ENCODE measurements at regions not wholly inside any gene's neighbourhood (a gene's known extent, or its start where the extent isn't known, plus 50 kb on each side); places are given as distances from the start of the nearest gene placed in this dataset.

DNA sequence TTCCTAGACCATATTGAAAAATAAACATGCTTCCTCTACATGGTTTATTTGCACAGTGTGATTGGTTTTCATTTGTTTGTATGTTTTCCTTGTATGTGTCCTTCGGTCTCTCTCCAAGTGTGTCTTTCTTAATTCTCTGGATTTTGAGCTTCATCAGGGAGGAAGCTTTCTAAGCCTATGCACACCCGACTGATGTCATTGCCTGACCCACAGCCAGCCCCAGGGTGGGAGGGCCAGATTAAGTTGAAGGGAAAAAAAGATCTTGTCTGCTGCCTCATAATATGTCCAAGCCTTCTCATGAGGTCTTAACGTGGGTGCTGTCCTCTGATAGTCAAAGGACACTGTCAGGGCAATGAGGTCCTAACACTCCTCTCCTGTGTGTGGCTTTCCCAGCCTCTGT, 115.2 kb downstream of the MARCHF4 start:
- TF ChIP-seq FOXP2 (optimal IDR thresholded peaks at IDR 0.05; ENCODE audit: control extremely low read depth, extremely low read length, insufficient read depth) (no peak), EZH2 (IDR thresholded peaks at IDR 0.05) (no peak), POLR2AphosphoS5 (IDR thresholded peaks at IDR 0.05; ENCODE audit: borderline replicate concordance, low read depth, low read length) (no peak)

Measured in SK-N-MC (cell line).